ENCODE measurements at regions not wholly inside any gene's neighbourhood (a gene's known extent, or its start where the extent isn't known, plus 50 kb on each side); places are given as distances from the start of the nearest gene placed in this dataset.

DNA sequence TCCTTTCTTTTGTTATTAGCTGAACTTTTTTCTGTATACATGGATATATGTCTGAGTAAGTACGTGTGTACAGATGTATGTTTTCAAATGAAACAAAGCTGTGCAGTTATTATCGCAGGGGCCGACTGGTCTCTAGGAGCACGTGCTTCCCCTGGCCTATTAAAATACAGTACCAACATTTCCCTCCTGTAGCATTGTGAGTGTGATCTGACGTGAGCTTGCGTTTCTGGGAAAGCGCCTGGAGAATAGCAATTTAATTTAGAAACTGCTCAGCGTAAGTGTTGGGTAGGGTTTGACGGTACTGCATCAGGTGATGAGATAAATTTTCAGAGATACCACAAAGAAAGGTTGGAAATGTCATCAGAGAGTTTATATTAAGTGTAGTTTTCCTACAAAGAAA, 173.3 kb downstream of the FBXO8 start:
- Histone ChIP-seq H3K36me3 (ENCODE audit: insufficient read depth, low read length) (no peaks in the 10 kb centered on the region), H3K4me1 (ENCODE audit: insufficient read depth, low read length) (no peaks in the 10 kb centered on the region), H3K9me3 (ENCODE audit: control insufficient read depth, insufficient read depth, low read length) (no peaks in the 10 kb centered on the region), H3K9ac (ENCODE audit: low read depth, low read length) (no peak overlapping the region)

DNA sequence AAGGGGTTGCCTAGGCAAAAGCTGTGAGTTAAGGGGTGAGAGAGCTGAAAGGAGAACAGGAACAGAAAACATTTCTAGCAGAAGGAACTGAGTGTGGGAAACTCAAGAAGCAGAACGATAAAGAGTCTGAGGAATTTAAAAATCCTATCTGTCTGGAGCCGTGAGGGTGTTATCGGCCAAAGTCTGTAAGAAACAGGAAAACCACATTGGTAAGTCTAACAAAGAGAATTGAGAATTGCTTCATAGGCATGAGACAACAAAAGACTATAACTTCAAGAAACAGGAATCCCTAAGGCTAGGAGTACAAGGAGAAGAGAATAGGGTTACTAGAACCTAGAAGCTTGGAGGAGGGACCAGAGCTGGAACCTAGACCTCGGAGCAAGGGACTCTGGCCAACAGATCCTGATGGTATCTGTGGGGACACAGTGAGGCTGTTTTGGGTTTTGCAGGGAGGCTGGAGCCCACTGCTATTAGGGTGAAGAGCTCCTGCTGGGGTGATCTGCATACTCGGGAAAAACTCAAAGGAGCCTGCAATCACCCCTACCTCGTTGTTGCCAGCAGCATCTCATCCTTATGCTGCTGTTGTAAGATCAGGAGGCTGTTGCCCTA, 175.6 kb downstream of the FBXO8 start:
- Histone ChIP-seq H3K9ac (ENCODE audit: low read depth, low read length) (no peak overlapping the region), H3K9me3 (ENCODE audit: control insufficient read depth, insufficient read depth, low read length) (no peaks in the 10 kb centered on the region), H3K4me1 (ENCODE audit: insufficient read depth, low read length) (no peaks in the 10 kb centered on the region), H3K36me3 (ENCODE audit: insufficient read depth, low read length) (no peaks in the 10 kb centered on the region)

DNA sequence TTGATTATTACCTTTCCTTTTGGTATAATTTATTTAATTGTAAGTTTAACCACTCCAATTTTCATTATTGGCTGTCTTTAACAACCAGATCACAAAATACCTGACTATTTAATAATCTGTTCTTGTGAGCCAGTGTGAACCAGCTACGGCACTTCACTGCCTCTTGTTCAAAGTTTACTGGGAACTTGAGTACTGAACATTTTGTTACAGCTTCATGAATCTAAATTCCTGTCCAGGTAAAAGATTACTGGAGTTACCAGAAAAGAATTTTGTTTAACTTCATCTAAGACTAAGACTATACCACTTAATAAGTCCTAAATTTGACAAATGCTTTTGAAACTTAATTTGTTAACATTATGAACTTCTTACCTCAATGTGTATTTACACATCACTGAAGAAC, 178.3 kb downstream of the FBXO8 start:
- Histone ChIP-seq H3K4me1 (ENCODE audit: insufficient read depth, low read length) (no peaks in the 10 kb centered on the region), H3K36me3 (ENCODE audit: insufficient read depth, low read length) (no peaks in the 10 kb centered on the region), H3K9ac (ENCODE audit: low read depth, low read length) (no peak overlapping the region), H3K9me3 (ENCODE audit: control insufficient read depth, insufficient read depth, low read length) (no peaks in the 10 kb centered on the region)

DNA sequence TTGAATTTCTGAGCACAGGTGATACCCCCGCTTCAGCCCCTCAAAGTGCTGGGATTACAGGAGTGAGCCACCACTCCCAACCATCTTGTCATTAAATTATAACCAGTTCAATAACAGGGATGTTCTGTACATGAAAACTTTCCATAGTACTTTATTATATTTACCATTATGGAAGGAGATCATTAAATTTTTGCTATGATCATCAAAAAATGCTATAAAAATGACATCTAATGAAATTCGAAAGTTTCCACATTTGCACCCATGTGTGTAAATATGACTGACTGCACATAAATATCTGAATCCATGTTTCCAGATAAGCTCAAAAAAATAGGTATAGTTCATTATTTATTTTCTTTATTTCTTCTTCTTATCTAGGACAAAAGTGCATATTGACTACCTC, 182.6 kb downstream of the FBXO8 start:
- no peaks in the 10 kb centered on the region for H3K4me1 ChIP-seq (ENCODE audit: insufficient read depth, low read length)
- H3K9me3 ChIP-seq (ENCODE audit: control insufficient read depth, insufficient read depth, low read length), result no peaks in the 10 kb centered on the region
- H3K36me3 ChIP-seq (ENCODE audit: insufficient read depth, low read length), result no peaks in the 10 kb centered on the region
- no peak overlapping the region for H3K9ac ChIP-seq (ENCODE audit: low read depth, low read length)

- H3K36me3 ChIP-seq (ENCODE audit: insufficient read depth, low read length), result no peaks in the 10 kb centered on the region
- H3K4me1 ChIP-seq (ENCODE audit: insufficient read depth, low read length), result no peaks in the 10 kb centered on the region
- no peaks in the 10 kb centered on the region for H3K9me3 ChIP-seq (ENCODE audit: control insufficient read depth, insufficient read depth, low read length)
- H3K9ac ChIP-seq (ENCODE audit: low read depth, low read length), result no peak overlapping the region
Observed at GRCh38 chr4:174099712-174100111, 183.8 kb downstream of the FBXO8 start.

- no peak overlapping the region for H3K9ac ChIP-seq (ENCODE audit: low read depth, low read length)
- no peaks in the 10 kb centered on the region for H3K36me3 ChIP-seq (ENCODE audit: insufficient read depth, low read length)
- H3K4me1 ChIP-seq (ENCODE audit: insufficient read depth, low read length), result no peaks in the 10 kb centered on the region
- no peaks in the 10 kb centered on the region for H3K9me3 ChIP-seq (ENCODE audit: control insufficient read depth, insufficient read depth, low read length)
Observed at GRCh38 chr4:174096999-174097398, 186.5 kb downstream of the FBXO8 start.

- Histone ChIP-seq H3K9me3 (ENCODE audit: control insufficient read depth, insufficient read depth, low read length) (no peaks in the 10 kb centered on the region), H3K9ac (ENCODE audit: low read depth, low read length) (no peak overlapping the region), H3K36me3 (ENCODE audit: insufficient read depth, low read length) (no peaks in the 10 kb centered on the region), H3K4me1 (ENCODE audit: insufficient read depth, low read length) (no peaks in the 10 kb centered on the region)
Observed at GRCh38 chr4:174096456-174096855, 187.0 kb downstream of the FBXO8 start.

- Histone ChIP-seq H3K9me3 (ENCODE audit: control insufficient read depth, insufficient read depth, low read length) (no peaks in the 10 kb centered on the region), H3K36me3 (ENCODE audit: insufficient read depth, low read length) (no peaks in the 10 kb centered on the region), H3K9ac (ENCODE audit: low read depth, low read length) (no peak overlapping the region), H3K4me1 (ENCODE audit: insufficient read depth, low read length) (no peaks in the 10 kb centered on the region)
Observed at GRCh38 chr4:174091130-174091529, 192.3 kb downstream of the FBXO8 start.

DNA sequence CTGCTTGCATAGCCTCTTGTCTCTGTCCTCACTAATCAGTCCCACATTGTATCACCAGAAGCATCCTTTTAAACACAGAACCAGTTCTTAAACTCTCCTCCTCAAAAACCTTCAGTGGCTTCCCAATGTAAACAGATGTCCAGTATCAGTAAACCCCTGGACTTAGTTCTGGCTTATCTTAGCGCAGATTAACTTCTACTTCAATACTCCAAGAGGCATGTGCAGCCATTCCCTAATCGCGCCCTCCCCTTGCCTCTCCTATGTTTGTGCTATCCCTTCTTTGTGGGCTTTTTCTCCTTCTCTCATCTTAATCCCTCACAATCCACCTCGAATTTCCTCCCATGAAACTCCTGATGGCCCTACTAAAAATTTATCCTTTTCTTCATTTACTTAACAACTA, 193.8 kb downstream of the FBXO8 start:
- H3K4me1 ChIP-seq (ENCODE audit: insufficient read depth, low read length), result no peaks in the 10 kb centered on the region
- no peaks in the 10 kb centered on the region for H3K36me3 ChIP-seq (ENCODE audit: insufficient read depth, low read length)
- no peaks in the 10 kb centered on the region for H3K9me3 ChIP-seq (ENCODE audit: control insufficient read depth, insufficient read depth, low read length)
- H3K9ac ChIP-seq (ENCODE audit: low read depth, low read length), result no peak overlapping the region

GRCh38 chr4:174088795-174089194, 194.7 kb downstream of the FBXO8 start:
- no peak overlapping the region for H3K9ac ChIP-seq (ENCODE audit: low read depth, low read length)

GRCh38 chr4:174086829-174087799, 196.4 kb downstream of the FBXO8 start:
- Histone ChIP-seq H3K4me1 (ENCODE audit: insufficient read depth, low read length) (no peaks in the 10 kb centered on the region), H3K9ac (ENCODE audit: low read depth, low read length) (no peak overlapping the region), H3K9me3 (ENCODE audit: control insufficient read depth, insufficient read depth, low read length) (no peaks in the 10 kb centered on the region), H3K36me3 (ENCODE audit: insufficient read depth, low read length) (no peaks in the 10 kb centered on the region)

More at GRCh38 chr4:174088795-174089194, 194.7 kb downstream of the FBXO8 start:
- no peaks in the 10 kb centered on the region for H3K36me3 ChIP-seq (ENCODE audit: insufficient read depth, low read length)
- no peaks in the 10 kb centered on the region for H3K4me1 ChIP-seq (ENCODE audit: insufficient read depth, low read length)
- H3K9me3 ChIP-seq (ENCODE audit: control insufficient read depth, insufficient read depth, low read length), result no peaks in the 10 kb centered on the region

DNA sequence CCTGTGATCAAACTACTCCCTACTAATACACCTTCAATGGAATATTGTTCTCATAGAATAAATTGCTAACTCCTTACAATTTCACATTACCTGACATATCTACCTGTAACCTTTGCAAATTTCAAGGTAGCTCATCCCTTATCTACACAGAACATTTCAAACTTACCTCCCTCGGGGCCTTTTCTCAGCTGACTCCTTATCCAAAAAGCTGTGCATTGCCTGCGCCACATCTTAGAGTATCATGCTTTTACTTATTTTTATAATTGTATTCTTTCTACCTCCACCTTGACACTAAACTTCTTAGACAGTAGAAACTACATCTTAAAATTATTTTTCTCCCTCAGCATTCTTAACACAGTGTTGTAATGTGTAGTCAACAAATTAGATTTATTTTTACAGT, 198.5 kb downstream of the FBXO8 start:
- no peaks in the 10 kb centered on the region for H3K36me3 ChIP-seq (ENCODE audit: insufficient read depth, low read length)
- H3K9me3 ChIP-seq (ENCODE audit: control insufficient read depth, insufficient read depth, low read length), result no peaks in the 10 kb centered on the region
- no peak overlapping the region for H3K9ac ChIP-seq (ENCODE audit: low read depth, low read length)
- H3K4me1 ChIP-seq (ENCODE audit: insufficient read depth, low read length), result no peaks in the 10 kb centered on the region

DNA sequence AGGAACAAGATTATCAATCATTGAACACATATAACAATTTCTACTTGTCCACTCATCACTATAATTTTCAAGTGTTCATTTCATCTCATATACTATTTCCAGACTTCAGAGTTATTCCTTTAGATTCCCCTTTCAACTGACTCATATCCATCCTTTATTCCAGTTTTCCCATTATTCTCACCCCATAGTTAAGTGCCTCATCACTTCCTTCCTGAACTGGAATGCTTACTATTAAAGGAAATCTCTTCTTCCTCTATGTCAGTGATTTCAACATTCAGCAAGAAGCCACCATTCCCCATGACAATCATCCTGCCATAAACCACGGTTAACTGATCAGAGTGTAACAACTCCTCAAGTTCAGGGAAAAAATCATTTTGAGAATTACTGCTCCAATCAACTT, 198.9 kb downstream of the FBXO8 start:
- H3K9ac ChIP-seq (ENCODE audit: low read depth, low read length), result no peak overlapping the region
- no peaks in the 10 kb centered on the region for H3K4me1 ChIP-seq (ENCODE audit: insufficient read depth, low read length)
- no peaks in the 10 kb centered on the region for H3K9me3 ChIP-seq (ENCODE audit: control insufficient read depth, insufficient read depth, low read length)
- no peaks in the 10 kb centered on the region for H3K36me3 ChIP-seq (ENCODE audit: insufficient read depth, low read length)

- no peak overlapping the region for H3K9ac ChIP-seq (ENCODE audit: low read depth, low read length)
- H3K36me3 ChIP-seq (ENCODE audit: insufficient read depth, low read length), result no peaks in the 10 kb centered on the region
- no peaks in the 10 kb centered on the region for H3K4me1 ChIP-seq (ENCODE audit: insufficient read depth, low read length)
- H3K9me3 ChIP-seq (ENCODE audit: control insufficient read depth, insufficient read depth, low read length), result no peaks in the 10 kb centered on the region
Observed at GRCh38 chr4:174080361-174080760, 203.1 kb downstream of the FBXO8 start.

- no peaks in the 10 kb centered on the region for H3K4me1 ChIP-seq (ENCODE audit: insufficient read depth, low read length)
- no peak overlapping the region for H3K9ac ChIP-seq (ENCODE audit: low read depth, low read length)
- H3K36me3 ChIP-seq (ENCODE audit: insufficient read depth, low read length), result no peaks in the 10 kb centered on the region
- H3K9me3 ChIP-seq (ENCODE audit: control insufficient read depth, insufficient read depth, low read length), result no peaks in the 10 kb centered on the region
Observed at GRCh38 chr4:174071595-174071994, 211.9 kb downstream of the FBXO8 start.

All from ES-I3 (cell line).